Caco-2 (cell line): ENCODE measurements at regions not wholly inside any gene's neighbourhood (a gene's known extent, or its start where the extent isn't known, plus 50 kb on each side); places are given as distances from the start of the nearest gene placed in this dataset.

Experiments used
- BruUV-seq: library from RNA; stranded (reverse); fragments of 400-500 nt; replicated peaks from 2 replicates; lab custom pipeline; 2021; lab: Mats Ljungman, UMichigan
- CTCF ChIA-PET: fragments of 300-600 bp; sonication (Branson Sonifier 250); formaldehyde crosslinking; loops from one replicate; lab custom pipeline; 2022; ENCODE audit warnings: antibody characterized with exemption; lab: Charles Lee
- POLR2A ChIA-PET: fragments of 300-600 bp; sonication (Branson Sonifier 250); formaldehyde crosslinking; loops from one replicate; lab custom pipeline; 2022; ENCODE audit warnings: antibody characterized with exemption; lab: Charles Lee
- DNase-seq, 2 experiments: peaks; one replicate each; pipeline versions ENCODE4 v3.0.0 to v3.0.0-alpha.2; 2020 to 2022
- H3K27me3 ChIP-seq: replicated peaks from 2 replicates; pipeline ENCODE4 v1.6.0; 2011; ENCODE audit warnings: low read length; ENCODE audit not compliant: control insufficient read depth, insufficient read depth
- H3K36me3 ChIP-seq: 2 replicates; pipeline ENCODE4 v1.5.1; 2011; ENCODE audit warnings: low read length; ENCODE audit not compliant: control insufficient read depth, insufficient read depth
- H3K4me1 ChIP-seq: fragments of 250-450 bp; sonication (Bioruptor Pico); 2 replicates; pipeline ENCODE4 v1.5.1; 2020; ENCODE audit warnings: mild to moderate bottlenecking
- H3K4me3 ChIP-seq: 2 replicates; pipeline ENCODE4 v1.5.1; 2011; ENCODE audit warnings: low read depth, mild to moderate bottlenecking, control low read depth, low read length
- H3K9me3 ChIP-seq: fragments of 250-450 bp; sonication (Bioruptor Pico); 2 replicates; pipeline ENCODE4 v1.5.1; 2020; ENCODE audit warnings: mild to moderate bottlenecking, moderate library complexity
- H3K27ac Mint-ChIP-seq: one replicate; pipeline ENCODE4 v1.8.0; 2022; ENCODE audit warnings: mixed read lengths; ENCODE audit not compliant: unreplicated experiment
- H3K27me3 Mint-ChIP-seq: one replicate; pipeline ENCODE4 v1.8.0; 2022; ENCODE audit warnings: mixed read lengths; ENCODE audit not compliant: insufficient read depth, unreplicated experiment
- H3K36me3 Mint-ChIP-seq: one replicate; pipeline ENCODE4 v1.8.0; 2022; ENCODE audit warnings: mild to moderate bottlenecking, mixed read lengths; ENCODE audit not compliant: insufficient read depth, unreplicated experiment
- H3K4me1 Mint-ChIP-seq: one replicate; pipeline ENCODE4 v1.8.0; 2022; ENCODE audit warnings: low read depth, mixed read lengths; ENCODE audit not compliant: unreplicated experiment
- H3K4me3 Mint-ChIP-seq: one replicate; pipeline ENCODE4 v1.8.0; 2022; ENCODE audit warnings: mild to moderate bottlenecking, moderate library complexity, mixed read lengths; ENCODE audit not compliant: unreplicated experiment
- H3K9me3 Mint-ChIP-seq: one replicate; pipeline ENCODE4 v1.8.0; 2022; ENCODE audit warnings: mixed read lengths; ENCODE audit not compliant: unreplicated experiment
- CTCF ChIP-seq, 2 experiments: fragments of 200-600 bp in 1 of 2; IDR thresholded peaks; 1 replicate in 1 of 2; 2 replicates in 1 of 2; pipeline versions ENCODE4 v1.5.1 to v1.8.0; 2011 to 2022; ENCODE audit warnings: antibody characterized with exemption in 1 of 2, control low read depth in 1 of 2, inconsistent platforms in 1 of 2, low read depth in 1 of 2, low read length in 1 of 2, mild to moderate bottlenecking in 1 of 2, moderate library complexity in 1 of 2; ENCODE audit not compliant: insufficient read depth in 1 of 2, severe bottlenecking in 1 of 2, unreplicated experiment in 1 of 2
- intact Hi-C: fragments of 100-400 bp; cut with micrococcal nuclease; formaldehyde crosslinking; loops from one replicate; pipeline ENCODE4 v1.10.0; 2022; ENCODE audit not compliant: unreplicated experiment

GRCh38 chr10:111478651-111479050 lies 401.8 kb downstream of the ADRA2A start:
- CTCF ChIA-PET: no interaction called here
- H3K4me3 Mint-ChIP-seq: no peak overlapping the region
- intact Hi-C loops: no loop called here
- H3K4me1 Mint-ChIP-seq: no peaks in the 10 kb centered on the region
- Histone ChIP-seq H3K36me3 (no peaks in the 10 kb centered on the region), H3K4me1 (no peaks in the 10 kb centered on the region), H3K27me3 (no peaks in the 10 kb centered on the region), H3K9me3 (no peaks in the 10 kb centered on the region), H3K4me3 (no peak overlapping the region)
- DNase-seq: no peak
- BruUV-seq: no TSS peak
- H3K36me3 Mint-ChIP-seq: no peaks in the 10 kb centered on the region
- POLR2A ChIA-PET: no interaction called here
- no peak overlapping the region for H3K27ac Mint-ChIP-seq
- TF ChIP-seq CTCF (IDR thresholded peaks at IDR 0.05; ENCODE audit: insufficient read depth in 1 of 2, low read depth in 1 of 2, low read length in 1 of 2, severe bottlenecking in 1 of 2, unreplicated experiment in 1 of 2): no peak
- no peaks in the 10 kb centered on the region for H3K27me3 Mint-ChIP-seq
- H3K9me3 Mint-ChIP-seq: no peaks in the 10 kb centered on the region

- intact Hi-C loops: no loop called here
- POLR2A ChIA-PET: no interaction called here
- H3K27me3 Mint-ChIP-seq: no peaks in the 10 kb centered on the region
- no peak overlapping the region for H3K27ac Mint-ChIP-seq
- Histone ChIP-seq H3K27me3 (no peaks in the 10 kb centered on the region), H3K9me3 (no peaks in the 10 kb centered on the region), H3K36me3 (no peaks in the 10 kb centered on the region), H3K4me3 (no peak overlapping the region), H3K4me1 (no peaks in the 10 kb centered on the region)
- H3K4me1 Mint-ChIP-seq: no peaks in the 10 kb centered on the region
- CTCF ChIA-PET: no interaction called here
- no peaks in the 10 kb centered on the region for H3K36me3 Mint-ChIP-seq
- H3K4me3 Mint-ChIP-seq: no peak overlapping the region
- no peak for DNase-seq
- TF ChIP-seq CTCF (IDR thresholded peaks at IDR 0.05; ENCODE audit: insufficient read depth in 1 of 2, low read depth in 1 of 2, low read length in 1 of 2, severe bottlenecking in 1 of 2, unreplicated experiment in 1 of 2): no peak
- H3K9me3 Mint-ChIP-seq: no peaks in the 10 kb centered on the region
- BruUV-seq: no TSS peak
Measured at GRCh38 chr10:111479966-111480365, 403.1 kb downstream of the ADRA2A start.

- BruUV-seq: no TSS peak
- TF ChIP-seq CTCF (IDR thresholded peaks at IDR 0.05; ENCODE audit: insufficient read depth in 1 of 2, low read depth in 1 of 2, low read length in 1 of 2, severe bottlenecking in 1 of 2, unreplicated experiment in 1 of 2): no peak
- CTCF ChIA-PET: no interaction called here
- DNase-seq: no peak
- no peaks in the 10 kb centered on the region for H3K9me3 Mint-ChIP-seq
- no peak overlapping the region for H3K4me3 Mint-ChIP-seq
- no peaks in the 10 kb centered on the region for H3K27me3 Mint-ChIP-seq
- no peaks in the 10 kb centered on the region for H3K27me3 ChIP-seq
- H3K4me1 Mint-ChIP-seq: no peaks in the 10 kb centered on the region
- intact Hi-C loops: no loop called here
- no peak overlapping the region for H3K27ac Mint-ChIP-seq
- H3K36me3 ChIP-seq: no peaks in the 10 kb centered on the region
- H3K4me1 ChIP-seq: no peaks in the 10 kb centered on the region
- H3K9me3 ChIP-seq: no peaks in the 10 kb centered on the region
- POLR2A ChIA-PET: no interaction called here
- no peaks in the 10 kb centered on the region for H3K36me3 Mint-ChIP-seq
- H3K4me3 ChIP-seq: no peak overlapping the region
Measured at GRCh38 chr10:111481261-111481826, 404.5 kb downstream of the ADRA2A start.
